ENCODE measurements at regions not wholly inside any gene's neighbourhood (a gene's known extent, or its start where the extent isn't known, plus 50 kb on each side); places are given as distances from the start of the nearest gene placed in this dataset.

- DNase-seq (ENCODE audit: extremely low read depth, low read depth) = no peak
- TF ChIP-seq, protein P1, sequence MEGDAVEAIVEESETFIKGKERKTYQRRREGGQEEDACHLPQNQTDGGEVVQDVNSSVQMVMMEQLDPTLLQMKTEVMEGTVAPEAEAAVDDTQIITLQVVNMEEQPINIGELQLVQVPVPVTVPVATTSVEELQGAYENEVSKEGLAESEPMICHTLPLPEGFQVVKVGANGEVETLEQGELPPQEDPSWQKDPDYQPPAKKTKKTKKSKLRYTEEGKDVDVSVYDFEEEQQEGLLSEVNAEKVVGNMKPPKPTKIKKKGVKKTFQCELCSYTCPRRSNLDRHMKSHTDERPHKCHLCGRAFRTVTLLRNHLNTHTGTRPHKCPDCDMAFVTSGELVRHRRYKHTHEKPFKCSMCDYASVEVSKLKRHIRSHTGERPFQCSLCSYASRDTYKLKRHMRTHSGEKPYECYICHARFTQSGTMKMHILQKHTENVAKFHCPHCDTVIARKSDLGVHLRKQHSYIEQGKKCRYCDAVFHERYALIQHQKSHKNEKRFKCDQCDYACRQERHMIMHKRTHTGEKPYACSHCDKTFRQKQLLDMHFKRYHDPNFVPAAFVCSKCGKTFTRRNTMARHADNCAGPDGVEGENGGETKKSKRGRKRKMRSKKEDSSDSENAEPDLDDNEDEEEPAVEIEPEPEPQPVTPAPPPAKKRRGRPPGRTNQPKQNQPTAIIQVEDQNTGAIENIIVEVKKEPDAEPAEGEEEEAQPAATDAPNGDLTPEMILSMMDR (IDR thresholded peaks at IDR 0.05; ENCODE audit: low read depth, low read length, missing control alignments) = no peak
Observed at GRCh38 chr4:12408364-12408763, 979.7 kb upstream of the HS3ST1 start.

GRCh38 chr4:12403175-12403574, 974.5 kb upstream of the HS3ST1 start:
- H3K4me3 ChIP-seq (replicated peaks; ENCODE audit: low read depth, low read length) = no peak overlapping the region
- TF ChIP-seq, protein P1 (IDR thresholded peaks at IDR 0.05; ENCODE audit: low read depth, low read length, missing control alignments) = no peak
- DNase-seq (ENCODE audit: extremely low read depth, low read depth) = no peak

More at GRCh38 chr4:12408364-12408763, 979.7 kb upstream of the HS3ST1 start:
- no peak overlapping the region for H3K4me3 ChIP-seq (replicated peaks; ENCODE audit: low read depth, low read length)

GRCh38 chr4:12399781-12400180, 971.1 kb upstream of the HS3ST1 start:
- no peak for DNase-seq (ENCODE audit: extremely low read depth, low read depth)
- TF ChIP-seq, protein P1 (IDR thresholded peaks at IDR 0.05; ENCODE audit: low read depth, low read length, missing control alignments) = no peak
- no peak overlapping the region for H3K4me3 ChIP-seq (replicated peaks; ENCODE audit: low read depth, low read length)

- TF ChIP-seq, protein P1 (IDR thresholded peaks at IDR 0.05; ENCODE audit: low read depth, low read length, missing control alignments) = no peak
- no peak overlapping the region for H3K4me3 ChIP-seq (replicated peaks; ENCODE audit: low read depth, low read length)
- no peak for DNase-seq (ENCODE audit: extremely low read depth, low read depth)
Observed at GRCh38 chr4:12393631-12394262, 965.1 kb upstream of the HS3ST1 start.

DNA sequence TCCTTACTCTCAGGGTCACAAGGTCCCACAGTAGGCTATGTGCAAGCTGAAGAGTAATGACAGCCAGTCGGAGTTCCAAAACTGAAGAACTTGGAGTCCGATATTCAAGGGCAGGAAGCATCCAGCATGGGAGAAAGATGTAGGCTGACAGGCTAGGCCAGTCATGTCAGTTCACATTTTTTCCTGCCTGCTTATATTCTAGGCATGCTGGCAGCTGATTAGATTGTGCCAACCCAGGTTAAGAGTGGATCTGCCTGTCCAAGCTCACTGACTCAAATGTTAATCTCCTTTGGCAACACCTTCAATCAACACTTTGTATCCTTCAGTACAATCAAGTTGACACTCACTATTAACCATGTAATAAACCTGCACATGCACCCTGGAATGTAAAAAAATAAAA, 960.9 kb upstream of the HS3ST1 start:
- no peak overlapping the region for H3K4me3 ChIP-seq (replicated peaks; ENCODE audit: low read depth, low read length)
- TF ChIP-seq, protein P1 (IDR thresholded peaks at IDR 0.05; ENCODE audit: low read depth, low read length, missing control alignments) = no peak
- DNase-seq (ENCODE audit: extremely low read depth, low read depth) = no peak

- no peak for DNase-seq (ENCODE audit: extremely low read depth, low read depth)
- TF ChIP-seq, protein P1 (IDR thresholded peaks at IDR 0.05; ENCODE audit: low read depth, low read length, missing control alignments) = no peak
- H3K4me3 ChIP-seq (replicated peaks; ENCODE audit: low read depth, low read length) = no peak overlapping the region
Observed at GRCh38 chr4:12382567-12382966, 953.9 kb upstream of the HS3ST1 start.

- DNase-seq (ENCODE audit: extremely low read depth, low read depth) = no peak
- TF ChIP-seq, protein P1 (IDR thresholded peaks at IDR 0.05; ENCODE audit: low read depth, low read length, missing control alignments) = no peak
- no peak overlapping the region for H3K4me3 ChIP-seq (replicated peaks; ENCODE audit: low read depth, low read length)
Observed at GRCh38 chr4:12379191-12379590, 950.5 kb upstream of the HS3ST1 start.

Data from HFF-Myc (cell line).